HuH-7.5 (cell line): ENCODE measurements at regions not wholly inside any gene's neighbourhood (a gene's known extent, or its start where the extent isn't known, plus 50 kb on each side); places are given as distances from the start of the nearest gene placed in this dataset.
"Not testable (repeated sequence)": the region's sequence is repeated elsewhere in the genome, so short reads cannot be mapped to it uniquely, and the experiment has no call there.

Experiments used
- DNase-seq: peaks from one replicate; pipeline ENCODE4 v3.0.0; 2011; ENCODE audit warnings: low spot score

DNA sequence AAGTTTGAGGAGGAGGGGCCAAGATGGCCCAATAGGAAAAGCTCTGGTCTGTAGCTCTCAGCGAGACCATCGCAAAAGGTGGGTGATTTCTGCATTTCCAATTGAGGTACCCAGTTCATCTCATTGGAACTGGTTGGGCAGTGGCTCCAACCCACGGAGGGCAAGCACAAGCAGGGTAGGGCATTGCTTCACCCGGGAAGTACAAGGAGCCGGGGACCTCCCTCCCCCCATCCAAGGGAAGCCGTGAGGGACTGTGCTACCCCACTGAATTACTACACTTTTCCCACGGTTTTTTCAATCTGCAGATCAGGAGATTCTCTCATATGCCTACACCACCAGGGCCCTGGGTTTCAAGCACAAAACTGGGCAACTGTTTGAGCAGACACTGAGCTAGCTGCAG lies 58.0 kb upstream of the EFCAB3 start:
- no peak for DNase-seq

DNA sequence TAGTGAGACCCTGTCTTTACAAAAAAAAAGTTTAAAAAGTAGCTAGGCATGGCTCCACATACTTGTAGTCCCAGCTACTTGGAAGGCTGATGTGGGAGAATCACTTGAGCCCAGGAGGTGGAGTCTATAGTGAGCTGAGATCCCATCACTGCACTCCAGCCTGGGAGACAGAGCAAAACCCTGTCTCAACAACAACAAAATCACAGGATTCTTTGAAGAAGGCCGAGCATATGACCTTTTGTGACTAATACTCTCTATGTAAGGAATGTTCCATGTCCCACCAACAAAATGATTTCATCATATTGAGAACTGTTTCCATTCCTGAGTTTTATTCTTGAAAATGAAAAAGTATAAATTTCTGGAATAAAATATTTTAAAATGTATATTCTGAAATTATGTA lies 58.9 kb upstream of the EFCAB3 start:
- DNase-seq, result no peak

DNA sequence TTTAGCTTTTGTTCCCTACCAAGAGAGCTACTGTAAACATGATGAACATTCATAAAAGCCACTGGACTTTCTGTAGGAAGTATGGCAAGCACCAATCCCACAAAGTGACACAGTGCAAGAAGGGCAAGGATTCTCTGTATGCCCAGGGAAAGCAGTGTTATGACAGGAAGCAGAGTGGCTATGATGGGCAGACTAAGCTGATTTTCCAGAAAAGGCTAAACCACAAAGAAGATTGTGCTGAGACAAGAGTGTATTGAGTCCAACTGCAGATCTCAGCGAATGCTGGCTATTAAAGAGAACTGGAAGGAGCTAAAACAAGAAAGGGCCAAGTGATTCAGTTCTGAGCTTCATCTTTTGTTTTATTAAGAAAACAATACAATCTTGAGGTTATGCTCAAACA lies 60.5 kb upstream of the EFCAB3 start:
- DNase-seq, result no peak

DNA sequence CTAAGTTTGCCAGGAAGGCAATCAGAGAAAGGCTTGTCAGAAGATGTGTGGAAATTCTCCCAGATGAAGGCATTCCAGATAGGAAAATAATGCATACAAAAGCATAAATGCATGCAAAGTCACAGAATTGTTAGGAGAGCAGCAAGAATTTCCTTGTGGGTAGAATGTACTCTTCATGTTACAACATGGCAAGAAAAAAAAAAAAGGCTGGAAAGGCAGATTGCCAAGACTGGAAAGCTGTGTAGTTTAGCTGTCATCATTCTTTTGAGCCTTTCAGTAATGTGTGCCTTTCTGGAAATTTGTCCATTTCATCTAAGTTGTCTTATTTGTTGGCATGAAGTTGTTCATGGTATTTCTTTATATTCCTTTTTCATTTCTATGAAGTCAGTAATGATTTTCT lies 71.0 kb upstream of the EFCAB3 start:
- DNase-seq, result no peak

GRCh38 chr17:62307196-62307595 lies 73.2 kb upstream of the EFCAB3 start:
- no peak for DNase-seq

DNA sequence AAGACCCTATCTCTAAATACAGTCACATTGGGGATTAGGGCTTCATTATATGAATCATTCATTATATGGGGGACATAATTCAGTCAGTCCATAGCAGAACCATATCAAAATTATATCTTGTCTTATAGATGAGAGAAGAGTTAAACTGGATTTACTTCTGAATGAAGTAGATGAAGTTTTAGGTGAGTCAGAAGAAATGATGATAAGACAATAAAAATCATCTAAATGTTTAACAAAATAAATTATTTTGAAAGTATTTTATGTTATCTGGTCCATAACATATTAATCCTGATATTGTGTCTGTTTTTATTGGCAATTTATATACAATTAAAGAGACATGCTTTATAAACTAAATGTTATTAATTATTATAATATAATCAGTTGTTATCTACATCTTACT lies 76.9 kb upstream of the EFCAB3 start:
- no peak for DNase-seq

GRCh38 chr17:62300697-62301096 lies 79.7 kb upstream of the EFCAB3 start:
- DNase-seq, result no peak

DNA sequence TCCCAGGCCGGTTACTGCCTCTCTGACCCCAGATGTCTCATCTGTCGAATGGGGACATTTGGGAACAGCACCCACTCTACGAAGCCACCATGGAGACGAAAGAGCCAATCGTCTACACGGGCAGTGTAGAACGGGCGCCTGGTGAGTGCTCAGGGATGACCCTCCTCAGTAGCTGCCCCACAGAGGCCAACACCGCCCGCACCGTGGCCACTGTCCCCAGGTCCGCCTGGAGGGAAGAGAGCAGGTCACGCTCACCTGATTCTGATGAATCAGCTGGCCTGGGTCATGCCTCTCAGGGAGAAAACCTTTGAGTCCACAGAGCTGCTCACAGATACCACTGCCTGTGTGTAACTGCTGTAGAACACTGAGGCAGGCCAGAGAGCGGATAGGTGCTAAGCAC lies 105.1 kb upstream of the EFCAB3 start:
- DNase-seq, result not testable (repeated sequence)

DNA sequence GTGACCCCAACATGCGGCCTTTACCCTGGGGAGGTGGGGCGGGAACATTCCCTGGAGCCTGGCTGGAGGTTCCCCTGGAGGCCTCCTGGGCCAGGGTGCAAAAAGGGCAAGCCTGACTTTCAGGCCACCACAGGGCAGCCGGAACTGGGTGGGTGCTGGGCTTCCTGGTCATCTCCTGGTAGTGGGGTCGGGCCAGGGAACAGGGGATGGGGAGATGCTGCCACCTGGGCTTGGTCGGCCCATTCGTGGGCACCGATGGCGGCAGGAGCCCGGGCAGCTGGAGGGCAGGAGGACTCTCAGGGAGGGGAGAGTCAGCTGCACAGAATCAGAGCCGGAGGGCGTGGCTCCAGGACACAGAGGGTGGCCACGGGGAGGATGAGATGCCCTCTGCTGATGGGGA lies 112.0 kb upstream of the EFCAB3 start:
- DNase-seq, result not testable (repeated sequence)

GRCh38 chr17:62264974-62265373 lies 115.4 kb upstream of the EFCAB3 start:
- DNase-seq, result not testable (repeated sequence)

DNA sequence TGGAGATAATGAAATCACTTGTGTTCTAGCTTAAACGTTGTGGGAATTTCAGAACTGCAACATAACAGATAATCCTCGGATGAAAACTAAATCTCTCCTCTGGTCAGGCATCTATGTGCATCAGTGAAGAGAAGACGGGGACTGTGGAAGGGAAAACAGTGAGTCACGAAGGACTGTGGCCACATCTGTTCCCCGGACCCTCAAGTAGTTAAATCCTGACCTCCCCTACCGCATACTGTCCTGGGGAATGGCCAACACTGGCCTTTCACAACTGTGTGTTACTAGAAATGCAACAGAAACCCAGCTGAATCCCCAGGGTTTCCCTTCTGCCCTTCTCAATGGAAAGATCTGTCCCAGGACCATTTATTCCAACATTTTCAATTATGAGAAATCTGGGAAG lies 124.6 kb upstream of the EFCAB3 start:
- DNase-seq, result not testable (repeated sequence)

DNA sequence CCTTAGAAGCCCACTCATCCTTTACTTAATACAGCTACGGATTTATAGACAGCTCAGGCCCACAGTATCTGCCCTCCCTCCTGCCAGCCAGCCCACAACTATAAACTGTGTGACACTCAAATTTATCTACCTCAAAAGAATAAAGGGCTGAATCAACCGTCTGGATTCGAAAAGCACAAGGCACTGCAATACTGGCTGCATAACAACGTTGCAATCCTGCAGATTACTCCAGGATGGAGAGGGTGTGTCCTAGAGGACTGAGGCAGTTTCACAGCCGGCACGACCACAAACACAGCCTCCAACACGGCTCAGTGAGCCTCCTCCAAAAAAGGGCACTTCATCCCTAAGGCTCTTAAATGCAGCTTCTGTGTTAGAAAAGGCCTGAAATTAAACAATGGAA lies 138.3 kb upstream of the EFCAB3 start:
- DNase-seq, result not testable (repeated sequence)

GRCh38 chr17:62239569-62239968 lies 140.8 kb upstream of the EFCAB3 start:
- DNase-seq, result not testable (repeated sequence)

GRCh38 chr17:62238551-62239338 lies 141.6 kb upstream of the EFCAB3 start:
- DNase-seq, result not testable (repeated sequence)

GRCh38 chr17:62233822-62234481 lies 146.4 kb upstream of the EFCAB3 start:
- DNase-seq, result not testable (repeated sequence)

DNA sequence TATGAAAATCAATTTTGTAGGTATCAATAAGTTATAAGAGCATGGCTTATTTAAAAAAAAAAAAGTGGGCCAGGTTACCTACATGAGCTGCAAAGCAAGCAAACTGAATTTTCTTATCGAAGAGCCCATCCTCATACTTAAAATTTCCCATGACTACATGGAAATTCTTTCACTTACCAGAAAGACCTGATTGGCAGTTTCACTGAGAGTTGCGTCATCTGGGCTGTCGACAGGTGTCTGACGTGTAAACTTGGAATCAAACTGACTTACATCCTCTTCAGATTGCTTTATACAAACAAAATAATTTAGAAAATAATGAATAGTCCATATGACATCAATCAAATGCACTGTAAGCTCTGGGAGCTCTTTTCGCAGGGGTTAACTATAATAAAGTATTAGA lies 149.1 kb upstream of the EFCAB3 start:
- DNase-seq, result not testable (repeated sequence)

DNA sequence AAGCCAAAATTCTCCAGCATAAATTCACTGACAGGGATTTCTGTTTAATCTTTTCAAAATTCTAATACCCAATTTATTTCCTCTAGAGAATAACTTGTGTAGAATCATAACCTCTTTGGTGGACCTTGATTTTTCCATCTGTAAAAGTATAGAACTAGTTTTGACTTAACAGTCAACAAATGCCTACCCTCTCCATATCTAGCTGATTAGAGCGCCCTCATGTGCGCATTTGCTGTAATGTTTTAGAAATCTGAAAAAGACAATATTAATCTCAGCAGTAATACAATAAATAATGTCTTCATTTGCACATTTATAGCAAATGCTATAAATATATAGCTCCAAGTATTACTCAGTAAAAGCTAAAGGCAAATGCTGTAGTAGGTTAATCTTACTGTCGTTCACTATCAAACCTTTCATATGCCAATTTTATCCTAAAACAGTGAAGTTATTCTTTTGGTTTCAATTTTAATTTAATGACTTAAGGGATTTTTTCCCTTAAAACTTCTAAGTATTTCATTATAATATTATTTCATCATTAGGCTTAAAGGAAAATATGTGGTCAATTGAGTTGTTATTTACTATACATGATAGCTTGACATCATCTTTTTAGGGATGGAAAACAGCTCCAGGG lies 153.6 kb upstream of the EFCAB3 start:
- not testable (repeated sequence) for DNase-seq

DNA sequence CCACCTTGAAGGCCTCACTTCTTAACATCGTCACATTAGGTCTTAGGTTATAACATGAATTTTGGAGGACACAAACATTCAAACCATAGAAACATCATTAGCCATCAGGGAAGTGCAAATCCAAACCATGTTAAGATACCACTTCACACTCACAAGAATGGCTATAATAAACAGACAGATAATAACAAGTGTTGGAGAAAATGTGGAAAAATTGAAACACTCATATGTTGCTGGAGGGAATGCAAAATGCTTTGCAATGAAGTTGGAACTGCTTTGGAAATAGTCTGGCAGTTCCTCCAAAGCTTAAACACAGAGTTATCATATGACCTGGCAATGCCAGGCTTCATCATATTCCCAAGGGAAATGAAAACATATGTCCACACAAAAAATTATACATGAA lies 156.8 kb upstream of the EFCAB3 start:
- DNase-seq, result not testable (repeated sequence)

DNA sequence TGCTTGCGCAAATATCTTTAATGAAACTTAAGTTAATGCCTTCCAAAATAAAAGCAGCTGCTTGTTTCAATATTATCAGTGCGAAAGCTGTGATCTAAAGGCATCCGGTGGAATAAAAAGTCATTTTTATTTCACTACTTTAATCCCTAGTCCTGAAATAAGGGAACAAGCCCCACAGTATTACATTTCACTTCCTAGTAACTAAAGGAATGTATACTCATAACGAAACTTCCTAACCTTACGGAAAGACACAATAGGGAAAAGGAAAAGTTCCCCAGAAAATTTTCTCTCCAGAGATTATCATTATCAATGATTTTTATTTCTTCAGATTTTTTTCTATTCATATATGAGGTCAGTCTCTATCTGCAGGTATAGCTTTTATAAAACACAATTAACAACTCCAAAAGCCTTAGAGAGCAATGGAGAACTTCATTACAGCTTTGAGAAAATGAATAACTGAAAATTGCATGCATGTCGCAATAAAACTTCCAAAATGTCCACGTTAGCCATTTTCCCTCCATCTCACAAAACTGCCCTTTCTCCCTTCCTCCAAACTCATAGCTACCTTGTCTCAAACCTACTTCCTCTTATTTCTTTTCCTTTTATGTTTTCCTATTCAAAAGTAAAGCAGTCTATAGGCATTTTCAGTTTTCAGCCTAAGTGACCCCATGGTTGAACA lies 154.3 kb upstream of the MED13 start:
- no peak for DNase-seq

DNA sequence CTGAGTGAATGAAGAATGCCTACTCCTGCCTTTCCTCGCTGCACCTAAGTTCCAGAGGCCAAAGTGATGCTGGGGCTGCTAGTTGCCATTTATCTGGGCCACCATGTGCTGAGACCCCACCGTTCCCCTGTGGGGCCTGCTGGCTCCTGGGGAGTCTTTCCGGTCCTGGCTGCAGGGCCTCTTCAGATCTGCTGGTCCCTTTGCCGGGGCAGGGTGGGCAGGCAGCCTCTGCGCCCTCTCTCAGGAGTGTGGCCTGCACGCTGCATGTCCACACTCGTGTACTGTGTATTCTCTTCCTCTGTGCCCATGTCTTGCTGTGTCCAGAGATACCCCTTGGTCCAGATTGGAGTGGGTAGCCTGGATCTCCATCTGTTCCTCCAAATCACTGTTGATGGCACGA lies 151.8 kb upstream of the MED13 start:
- no peak for DNase-seq

GRCh38 chr17:62215891-62216290 lies 150.8 kb upstream of the MED13 start:
- DNase-seq, result not testable (repeated sequence)

- DNase-seq, result no peak
These were observed 141.5 kb upstream of the MED13 start for GRCh38 chr17:62206550-62206949.

DNA sequence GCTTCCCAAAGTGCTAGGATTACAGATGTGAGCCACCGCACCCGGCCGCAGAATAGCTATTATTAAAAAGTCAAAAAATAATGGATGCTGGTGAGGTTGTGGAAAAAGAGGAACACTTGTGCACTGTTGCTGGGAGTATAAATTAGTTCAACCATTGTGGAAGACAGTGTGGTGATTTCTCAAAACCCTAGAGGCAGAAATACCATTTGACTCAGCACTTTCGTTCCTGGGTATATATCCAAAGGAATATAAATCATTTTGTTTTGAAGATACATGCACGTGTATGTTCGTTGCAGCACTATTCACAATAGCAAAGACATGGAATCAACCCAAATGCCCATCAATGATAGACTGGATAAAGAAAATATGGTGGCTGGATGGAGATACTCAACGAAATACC lies 132.1 kb upstream of the MED13 start:
- not testable (repeated sequence) for DNase-seq
